Peyer's patch (tissue), 4 donors: ENCODE measurements at regions not wholly inside any gene's neighbourhood (a gene's known extent, or its start where the extent isn't known, plus 50 kb on each side); places are given as distances from the start of the nearest gene placed in this dataset.

Source experiments
- DNase-seq, 3 donors: peaks; one replicate each; pipeline ENCODE4 v3.0.0-alpha.2; 2017 to 2019
- H3K27ac ChIP-seq, 4 donors: fragments of 200-600 bp; sonication (generic); one replicate each; pipeline ENCODE4 v1.5.1; 2016 to 2019
- H3K27me3 ChIP-seq, 2 donors: fragments of 200-600 bp; sonication (generic); one replicate each; pipeline ENCODE4 v1.5.1; 2019
- H3K36me3 ChIP-seq, 3 donors: fragments of 200-600 bp; sonication (generic); one replicate each; pipeline ENCODE4 v1.5.1; 2016 to 2019
- H3K4me1 ChIP-seq, 4 donors: fragments of 200-600 bp; sonication (generic); one replicate each; pipeline ENCODE4 v1.5.1; 2016 to 2019
- H3K4me3 ChIP-seq, 4 donors: fragments of 200-600 bp; sonication (generic); 1 replicate in 3 of 4; 2 replicates in 1 of 4; pipeline ENCODE4 v1.5.1; 2016 to 2019; ENCODE audit warnings: mild to moderate bottlenecking in 1 of 4
- H3K9me3 ChIP-seq, 4 donors: fragments of 200-600 bp; sonication (generic); one replicate each; pipeline ENCODE4 v1.5.1; 2016 to 2019; ENCODE audit warnings: mild to moderate bottlenecking in 1 of 4
- CTCF ChIP-seq, 6 experiments: fragments of 450-650 bp in 4 of 6; fragments of 200-600 bp in 2 of 6; sonication (generic) in 1 of 6; IDR thresholded peaks; one replicate each; pipeline ENCODE4 v1.5.1; 2017 to 2019; ENCODE audit warnings: antibody characterized with exemption in 6 of 6, mild to moderate bottlenecking in 3 of 6, moderate library complexity in 1 of 6
- POLR2A ChIP-seq, 2 donors: fragments of 450-650 bp; IDR thresholded peaks; one replicate each; pipeline ENCODE4 v1.5.1; 2017; ENCODE audit warnings: antibody characterized with exemption in 2 of 2, mild to moderate bottlenecking in 2 of 2, moderate library complexity in 2 of 2

- DNase-seq: no peak
- TF ChIP-seq POLR2A (IDR thresholded peaks at IDR 0.05): no peak
- no peak for TF ChIP-seq CTCF (IDR thresholded peaks at IDR 0.05)
- Histone ChIP-seq H3K4me3 (no peak overlapping the region), H3K27me3 (no peaks in the 10 kb centered on the region), H3K9me3 (no peaks in the 10 kb centered on the region), H3K4me1 (no peaks in the 10 kb centered on the region), H3K36me3 (no peaks in the 10 kb centered on the region), H3K27ac (no peak overlapping the region)
Measured at GRCh38 chr6:128724738-128725137, 158.2 kb upstream of the LAMA2 start.

- DNase-seq: no peak
- Histone ChIP-seq H3K27me3 (no peaks in the 10 kb centered on the region), H3K4me3 (no peak overlapping the region), H3K27ac (no peak overlapping the region), H3K36me3 (no peaks in the 10 kb centered on the region), H3K9me3 (no peaks in the 10 kb centered on the region), H3K4me1 (no peaks in the 10 kb centered on the region)
- TF ChIP-seq CTCF (IDR thresholded peaks at IDR 0.05) (no peak), POLR2A (IDR thresholded peaks at IDR 0.05) (no peak)
Measured at GRCh38 chr6:128723667-128724066, 159.3 kb upstream of the LAMA2 start.

- no peak overlapping the region for H3K27ac ChIP-seq
- H3K4me1 ChIP-seq: no peaks in the 10 kb centered on the region
- H3K9me3 ChIP-seq: no peaks in the 10 kb centered on the region
- DNase-seq: no peak
- no peaks in the 10 kb centered on the region for H3K27me3 ChIP-seq
- TF ChIP-seq CTCF (IDR thresholded peaks at IDR 0.05) (no peak), POLR2A (IDR thresholded peaks at IDR 0.05) (no peak)
- H3K4me3 ChIP-seq: no peak overlapping the region
- H3K36me3 ChIP-seq: no peaks in the 10 kb centered on the region
Measured at GRCh38 chr6:128720891-128721290, 162.0 kb upstream of the LAMA2 start.

GRCh38 chr6:128719786-128720185 is 163.2 kb upstream of the LAMA2 start:
- TF ChIP-seq POLR2A (IDR thresholded peaks at IDR 0.05) (no peak), CTCF (IDR thresholded peaks at IDR 0.05) (no peak)
- H3K27ac ChIP-seq: no peak overlapping the region
- no peak overlapping the region for H3K4me3 ChIP-seq
- H3K4me1 ChIP-seq: no peaks in the 10 kb centered on the region
- H3K27me3 ChIP-seq: no peaks in the 10 kb centered on the region
- DNase-seq: no peak
- H3K9me3 ChIP-seq: no peaks in the 10 kb centered on the region
- no peaks in the 10 kb centered on the region for H3K36me3 ChIP-seq

GRCh38 chr6:128713461-128713860 is 169.5 kb upstream of the LAMA2 start:
- H3K4me1 ChIP-seq: no peaks in the 10 kb centered on the region
- no peak for DNase-seq
- H3K9me3 ChIP-seq: no peaks in the 10 kb centered on the region
- H3K4me3 ChIP-seq: no peak overlapping the region
- H3K36me3 ChIP-seq: no peaks in the 10 kb centered on the region
- TF ChIP-seq CTCF (IDR thresholded peaks at IDR 0.05) (no peak), POLR2A (IDR thresholded peaks at IDR 0.05) (no peak)
- no peak overlapping the region for H3K27ac ChIP-seq
- no peaks in the 10 kb centered on the region for H3K27me3 ChIP-seq

- Histone ChIP-seq H3K36me3 (no peaks in the 10 kb centered on the region), H3K9me3 (no peaks in the 10 kb centered on the region), H3K4me1 (no peaks in the 10 kb centered on the region), H3K27ac (no peak overlapping the region), H3K27me3 (no peaks in the 10 kb centered on the region), H3K4me3 (no peak overlapping the region)
- DNase-seq: no peak
- TF ChIP-seq CTCF (IDR thresholded peaks at IDR 0.05): no peak
- TF ChIP-seq POLR2A (IDR thresholded peaks at IDR 0.05): no peak
Measured at GRCh38 chr6:128712898-128713297, 170.0 kb upstream of the LAMA2 start.
